Colonic mucosa (tissue), 4 donors: ENCODE measurements at regions not wholly inside any gene's neighbourhood (a gene's known extent, or its start where the extent isn't known, plus 50 kb on each side); places are given as distances from the start of the nearest gene placed in this dataset.
"Not testable (repeated sequence)": the region's sequence is repeated elsewhere in the genome, so short reads cannot be mapped to it uniquely, and the experiment has no call there.

Experiments
- DNase-seq: peaks from one replicate; pipeline ENCODE4 v3.0.0-alpha.2; 2020
- H3K27ac ChIP-seq: fragments of 200-600 bp; one replicate; pipeline ENCODE4 v1.8.0; 2021
- H3K27me3 ChIP-seq: fragments of 200-600 bp; one replicate; pipeline ENCODE4 v1.8.0; 2021
- H3K36me3 ChIP-seq: fragments of 200-600 bp; one replicate; pipeline ENCODE4 v1.8.0; 2021
- H3K4me1 ChIP-seq: fragments of 200-600 bp; one replicate; pipeline ENCODE4 v1.8.0; 2021; ENCODE audit warnings: mild to moderate bottlenecking
- H3K4me3 ChIP-seq: fragments of 200-600 bp; one replicate; pipeline ENCODE4 v1.8.0; 2021
- H3K9ac ChIP-seq, 2 donors: one replicate each; pipeline ENCODE4 v1.7.0; 2013; ENCODE audit warnings: control low read depth in 2 of 2, low read depth in 2 of 2, low read length in 2 of 2
- H3K9me3 ChIP-seq: fragments of 200-600 bp; one replicate; pipeline ENCODE4 v1.8.0; 2021
- intact Hi-C: fragments of 100-400 bp; cut with DNase I; formaldehyde crosslinking; loops from one replicate; pipeline ENCODE4 v1.14.1; 2022
- TF ChIP-seq, protein P1 (sequence below): fragments of 200-600 bp; IDR thresholded peaks from one replicate; pipeline ENCODE4 v1.8.0; 2022; ENCODE audit warnings: antibody characterized with exemption, mild to moderate bottlenecking
- donor health status: healthy.
- donor health status: DM: no; HTN: no; CAD: no.
- donor health status: DM: no; HTN: no; CAD: no.

DNA sequence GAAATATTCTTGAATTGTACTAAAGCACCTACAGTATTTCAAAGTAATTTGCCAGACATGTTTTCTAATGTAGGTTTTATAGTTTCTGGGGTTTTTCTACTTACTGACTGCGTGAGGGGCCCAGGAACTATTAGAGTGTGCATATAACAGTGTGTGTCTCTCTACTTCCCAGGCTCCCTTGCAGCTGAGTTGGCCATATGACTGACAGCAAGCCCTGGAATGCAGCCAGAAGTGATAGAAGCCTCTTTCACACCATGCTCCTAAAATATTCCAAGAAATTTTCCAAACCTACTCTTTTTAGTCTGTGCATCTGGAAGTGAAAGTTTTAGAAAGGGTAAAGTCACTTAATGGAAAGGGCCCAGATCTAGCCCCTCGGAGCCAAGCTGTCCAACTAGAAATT is 96.7 kb upstream of the SLC7A11 start:
- TF ChIP-seq, protein P1, sequence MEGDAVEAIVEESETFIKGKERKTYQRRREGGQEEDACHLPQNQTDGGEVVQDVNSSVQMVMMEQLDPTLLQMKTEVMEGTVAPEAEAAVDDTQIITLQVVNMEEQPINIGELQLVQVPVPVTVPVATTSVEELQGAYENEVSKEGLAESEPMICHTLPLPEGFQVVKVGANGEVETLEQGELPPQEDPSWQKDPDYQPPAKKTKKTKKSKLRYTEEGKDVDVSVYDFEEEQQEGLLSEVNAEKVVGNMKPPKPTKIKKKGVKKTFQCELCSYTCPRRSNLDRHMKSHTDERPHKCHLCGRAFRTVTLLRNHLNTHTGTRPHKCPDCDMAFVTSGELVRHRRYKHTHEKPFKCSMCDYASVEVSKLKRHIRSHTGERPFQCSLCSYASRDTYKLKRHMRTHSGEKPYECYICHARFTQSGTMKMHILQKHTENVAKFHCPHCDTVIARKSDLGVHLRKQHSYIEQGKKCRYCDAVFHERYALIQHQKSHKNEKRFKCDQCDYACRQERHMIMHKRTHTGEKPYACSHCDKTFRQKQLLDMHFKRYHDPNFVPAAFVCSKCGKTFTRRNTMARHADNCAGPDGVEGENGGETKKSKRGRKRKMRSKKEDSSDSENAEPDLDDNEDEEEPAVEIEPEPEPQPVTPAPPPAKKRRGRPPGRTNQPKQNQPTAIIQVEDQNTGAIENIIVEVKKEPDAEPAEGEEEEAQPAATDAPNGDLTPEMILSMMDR, result no peak
- H3K27me3 ChIP-seq, result no peaks in the 10 kb centered on the region
- H3K36me3 ChIP-seq, result no peaks in the 10 kb centered on the region
- H3K27ac ChIP-seq, result no peak overlapping the region
- no peaks in the 10 kb centered on the region for H3K4me1 ChIP-seq
- DNase-seq, result no peak
- intact Hi-C loops, result no loop called here
- no peak overlapping the region for H3K9ac ChIP-seq
- no peaks in the 10 kb centered on the region for H3K9me3 ChIP-seq
- H3K4me3 ChIP-seq, result no peak overlapping the region

DNA sequence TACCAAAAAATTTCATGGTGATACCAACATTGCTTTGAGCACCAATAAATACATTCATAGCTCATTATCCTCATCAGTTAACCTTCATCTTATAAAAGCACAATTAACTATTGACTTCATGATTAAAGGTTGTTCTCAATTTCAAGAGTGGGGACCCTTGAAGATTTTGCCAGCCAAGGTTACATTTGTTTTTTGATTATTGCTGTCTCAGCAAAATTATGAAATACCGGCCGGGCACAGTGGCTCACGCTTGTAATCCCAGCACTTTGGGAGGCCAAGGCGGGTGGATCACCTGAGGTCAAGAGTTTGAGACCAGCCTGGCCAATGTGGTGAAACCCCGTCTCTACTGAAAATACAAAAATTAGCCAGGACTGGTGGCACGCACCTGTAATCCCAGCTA is 96.1 kb upstream of the SLC7A11 start:
- H3K27ac ChIP-seq, H3K27me3 ChIP-seq, H3K9me3 ChIP-seq, DNase-seq, H3K9ac ChIP-seq, H3K4me1 ChIP-seq, H3K4me3 ChIP-seq, H3K36me3 ChIP-seq, intact Hi-C loops: not testable (repeated sequence)

DNA sequence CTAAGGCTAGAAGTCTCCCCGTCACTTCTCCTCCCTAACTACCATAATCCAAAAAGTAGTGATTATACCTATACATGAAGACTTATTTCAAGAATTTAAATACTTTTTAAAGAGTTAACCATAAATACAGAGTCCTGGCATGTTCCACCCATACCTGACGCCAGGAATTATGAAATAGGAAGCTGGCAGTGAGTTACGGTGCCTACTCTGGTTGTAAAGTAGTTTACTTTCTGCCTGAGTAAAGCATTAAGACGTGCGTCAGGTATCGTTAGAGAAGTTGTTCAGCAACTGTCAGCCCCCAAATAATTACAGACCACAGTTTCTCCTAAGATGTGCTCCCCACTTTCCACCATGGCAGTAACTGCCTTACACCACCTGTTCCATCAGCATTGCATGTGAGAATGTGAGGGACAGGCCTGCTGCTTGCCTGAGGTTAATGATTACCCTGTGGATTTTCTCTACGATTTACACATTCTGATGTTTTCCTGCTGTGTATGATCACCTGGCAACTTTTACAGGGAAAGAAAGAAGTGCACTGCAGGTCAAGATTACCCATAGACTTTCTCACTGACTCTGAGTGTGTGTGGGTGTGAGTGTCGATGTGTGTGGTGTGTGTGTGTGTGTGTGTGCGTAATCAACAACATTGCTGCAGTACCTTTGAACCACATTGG is 92.3 kb upstream of the SLC7A11 start:
- Histone ChIP-seq H3K9me3 (no peaks in the 10 kb centered on the region), H3K4me1 (no peaks in the 10 kb centered on the region), H3K4me3 (no peak overlapping the region), H3K36me3 (no peaks in the 10 kb centered on the region), H3K27ac (peak overlapping the region; percentile 61), H3K27me3 (no peaks in the 10 kb centered on the region), H3K9ac (peak overlapping the region in 1 of 2 donors; percentile 48)
- TF ChIP-seq, protein P1, result no peak
- DNase-seq, result peak; percentile 51
- intact Hi-C loops, result no loop called here

DNA sequence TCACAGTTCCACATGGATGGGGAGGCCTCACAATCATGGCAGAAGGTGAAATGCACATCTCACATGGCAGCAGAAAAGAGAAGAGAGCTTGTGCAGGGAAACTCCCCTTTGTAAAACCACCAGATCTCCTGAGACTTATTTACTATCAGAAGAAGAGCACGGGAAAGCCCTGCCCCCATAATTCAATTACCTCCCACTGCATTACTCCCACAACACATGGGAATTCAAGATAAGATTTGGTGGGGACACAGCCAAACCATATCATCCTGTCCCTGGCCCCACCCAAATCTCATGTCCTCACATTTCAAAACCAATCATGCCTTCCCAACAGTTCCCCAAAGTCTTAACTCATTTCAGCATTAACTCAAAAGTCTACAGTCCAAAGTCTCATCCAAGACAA is 90.3 kb upstream of the SLC7A11 start:
- intact Hi-C loops, H3K9ac ChIP-seq, DNase-seq, H3K9me3 ChIP-seq, H3K4me3 ChIP-seq, H3K27me3 ChIP-seq, H3K27ac ChIP-seq, H3K4me1 ChIP-seq, H3K36me3 ChIP-seq: not testable (repeated sequence)

DNA sequence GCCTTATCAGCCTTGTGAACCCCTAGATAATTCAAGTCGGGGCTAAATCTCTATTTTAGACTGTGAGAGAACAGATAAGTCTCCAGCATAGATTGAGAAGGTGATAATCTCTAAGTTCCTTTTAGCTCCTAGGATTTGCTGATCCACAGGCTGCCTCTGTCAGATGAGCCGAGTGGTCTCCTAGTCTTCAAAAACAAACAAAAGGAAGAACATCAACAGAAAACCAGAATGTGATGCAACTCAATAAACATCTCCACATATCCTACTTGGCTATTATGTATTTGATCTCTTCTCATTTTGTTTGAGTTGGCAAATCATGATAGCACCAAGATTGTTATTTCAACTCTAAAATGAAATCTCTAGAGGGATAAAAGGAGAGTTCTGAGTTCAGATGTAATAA is 88.4 kb upstream of the SLC7A11 start:
- Histone ChIP-seq H3K36me3 (no peaks in the 10 kb centered on the region), H3K9me3 (no peaks in the 10 kb centered on the region), H3K27ac (no peak overlapping the region), H3K4me1 (no peaks in the 10 kb centered on the region), H3K9ac (no peak overlapping the region), H3K4me3 (no peak overlapping the region), H3K27me3 (no peaks in the 10 kb centered on the region)
- DNase-seq, result no peak
- TF ChIP-seq, protein P1, result no peak
- intact Hi-C loops, result no loop called here

DNA sequence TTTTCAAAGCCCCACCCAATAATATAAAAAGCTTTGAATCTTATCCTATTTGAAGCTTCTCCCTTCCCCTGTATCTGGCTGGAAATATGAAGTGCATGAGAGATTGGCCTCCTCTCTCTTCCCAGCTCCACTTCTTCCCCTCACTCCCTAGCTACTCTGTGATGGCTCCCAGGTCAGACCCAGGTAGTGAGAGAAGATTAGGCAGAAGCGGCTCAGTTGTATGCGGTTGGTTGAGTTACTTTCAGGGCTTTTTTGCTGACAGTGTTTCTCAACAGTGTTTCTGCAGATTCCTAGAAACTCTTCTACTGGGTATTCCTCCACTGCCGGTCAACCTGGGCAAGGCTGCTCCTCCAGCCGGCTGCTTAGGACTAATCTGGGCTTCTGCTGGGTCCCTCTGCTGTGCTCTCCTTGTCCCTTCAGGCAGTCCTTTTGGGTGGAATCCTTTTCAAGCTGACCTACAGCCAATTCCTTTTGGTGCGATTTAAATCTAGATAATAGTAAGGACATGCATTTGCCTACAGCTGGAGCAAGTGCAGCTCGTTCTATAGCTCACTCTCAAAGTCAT is 87.4 kb upstream of the SLC7A11 start:
- DNase-seq, result no peak
- H3K9me3 ChIP-seq, result no peaks in the 10 kb centered on the region
- no peak overlapping the region for H3K4me3 ChIP-seq
- intact Hi-C loops, result no loop called here
- no peaks in the 10 kb centered on the region for H3K36me3 ChIP-seq
- no peaks in the 10 kb centered on the region for H3K27me3 ChIP-seq
- H3K9ac ChIP-seq, result no peak overlapping the region
- H3K27ac ChIP-seq, result no peak overlapping the region
- TF ChIP-seq, protein P1, result no peak
- H3K4me1 ChIP-seq, result no peaks in the 10 kb centered on the region
